Ishikawa (cell line): ENCODE measurements at regions not wholly inside any gene's neighbourhood (a gene's known extent, or its start where the extent isn't known, plus 50 kb on each side); places are given as distances from the start of the nearest gene placed in this dataset.

Source experiments
- CEBPB ChIP-seq: IDR thresholded peaks from 2 replicates; pipeline ENCODE4 v1.6.1; 2012
- CREB1 ChIP-seq: IDR thresholded peaks from 2 replicates; pipeline ENCODE4 v1.6.1; 2012; ENCODE audit warnings: low read depth
- EGR1 ChIP-seq: IDR thresholded peaks from 2 replicates; pipeline ENCODE4 v1.6.1; 2012
- EP300 ChIP-seq: IDR thresholded peaks from 2 replicates; pipeline ENCODE4 v1.6.1; 2012; ENCODE audit warnings: borderline replicate concordance
- FOXM1 ChIP-seq: IDR thresholded peaks from 2 replicates; pipeline ENCODE4 v1.6.1; 2012; ENCODE audit warnings: low read depth, borderline replicate concordance
- MAX ChIP-seq: IDR thresholded peaks from 2 replicates; pipeline ENCODE4 v1.6.1; 2012
- NFIC ChIP-seq: IDR thresholded peaks from 2 replicates; pipeline ENCODE4 v1.6.1; 2012
- TAF1 ChIP-seq: IDR thresholded peaks from 2 replicates; pipeline ENCODE4 v1.6.1; 2012; ENCODE audit warnings: low read depth, mild to moderate bottlenecking
- TCF12 ChIP-seq: IDR thresholded peaks from 2 replicates; pipeline ENCODE4 v1.6.1; 2012; ENCODE audit warnings: low read depth
- TEAD4 ChIP-seq: IDR thresholded peaks from 2 replicates; pipeline ENCODE4 v1.6.1; 2012
- USF1 ChIP-seq: IDR thresholded peaks from 2 replicates; pipeline ENCODE4 v1.6.1; 2012
- YY1 ChIP-seq: IDR thresholded peaks from 2 replicates; pipeline ENCODE4 v1.6.1; 2012; ENCODE audit warnings: low read depth
- ZBTB7A ChIP-seq: IDR thresholded peaks from 2 replicates; pipeline ENCODE4 v1.6.1; 2012; ENCODE audit warnings: low read depth
- TF ChIP-seq, protein P1 (sequence below): IDR thresholded peaks from 2 replicates; pipeline ENCODE4 v1.6.1; 2012; ENCODE audit warnings: low read depth, mild to moderate bottlenecking

- TF ChIP-seq MAX = no peak
- TF ChIP-seq, protein P1, sequence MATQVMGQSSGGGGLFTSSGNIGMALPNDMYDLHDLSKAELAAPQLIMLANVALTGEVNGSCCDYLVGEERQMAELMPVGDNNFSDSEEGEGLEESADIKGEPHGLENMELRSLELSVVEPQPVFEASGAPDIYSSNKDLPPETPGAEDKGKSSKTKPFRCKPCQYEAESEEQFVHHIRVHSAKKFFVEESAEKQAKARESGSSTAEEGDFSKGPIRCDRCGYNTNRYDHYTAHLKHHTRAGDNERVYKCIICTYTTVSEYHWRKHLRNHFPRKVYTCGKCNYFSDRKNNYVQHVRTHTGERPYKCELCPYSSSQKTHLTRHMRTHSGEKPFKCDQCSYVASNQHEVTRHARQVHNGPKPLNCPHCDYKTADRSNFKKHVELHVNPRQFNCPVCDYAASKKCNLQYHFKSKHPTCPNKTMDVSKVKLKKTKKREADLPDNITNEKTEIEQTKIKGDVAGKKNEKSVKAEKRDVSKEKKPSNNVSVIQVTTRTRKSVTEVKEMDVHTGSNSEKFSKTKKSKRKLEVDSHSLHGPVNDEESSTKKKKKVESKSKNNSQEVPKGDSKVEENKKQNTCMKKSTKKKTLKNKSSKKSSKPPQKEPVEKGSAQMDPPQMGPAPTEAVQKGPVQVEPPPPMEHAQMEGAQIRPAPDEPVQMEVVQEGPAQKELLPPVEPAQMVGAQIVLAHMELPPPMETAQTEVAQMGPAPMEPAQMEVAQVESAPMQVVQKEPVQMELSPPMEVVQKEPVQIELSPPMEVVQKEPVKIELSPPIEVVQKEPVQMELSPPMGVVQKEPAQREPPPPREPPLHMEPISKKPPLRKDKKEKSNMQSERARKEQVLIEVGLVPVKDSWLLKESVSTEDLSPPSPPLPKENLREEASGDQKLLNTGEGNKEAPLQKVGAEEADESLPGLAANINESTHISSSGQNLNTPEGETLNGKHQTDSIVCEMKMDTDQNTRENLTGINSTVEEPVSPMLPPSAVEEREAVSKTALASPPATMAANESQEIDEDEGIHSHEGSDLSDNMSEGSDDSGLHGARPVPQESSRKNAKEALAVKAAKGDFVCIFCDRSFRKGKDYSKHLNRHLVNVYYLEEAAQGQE = no peak
These were observed 423.3 kb downstream of the SPRY2 start for GRCh38 chr13:79917628-79918027.

GRCh38 chr13:79915114-79915811, 425.7 kb downstream of the SPRY2 start:
- TF ChIP-seq EGR1 = no peak

- TF ChIP-seq CEBPB (no peak), TEAD4 (no peak), TAF1 (no peak), CREB1 (no peak), NFIC (no peak), FOXM1 (no peak)
These were observed 427.6 kb downstream of the SPRY2 start for GRCh38 chr13:79913141-79913827.

GRCh38 chr13:79912403-79912802, 428.5 kb downstream of the SPRY2 start:
- TF ChIP-seq ZBTB7A (no peak), NFIC (no peak), FOXM1 (no peak), YY1 (no peak), CREB1 (no peak), TEAD4 (no peak), EP300 (no peak), MAX (no peak), CEBPB (no peak), TCF12 (no peak), EGR1 (no peak)
- TF ChIP-seq, protein P1 = no peak

GRCh38 chr13:79910875-79911540, 429.9 kb downstream of the SPRY2 start:
- TF ChIP-seq TAF1 (no peak), EGR1 (no peak), USF1 (no peak), CREB1 (no peak)
- TF ChIP-seq, protein P1 = no peak

DNA sequence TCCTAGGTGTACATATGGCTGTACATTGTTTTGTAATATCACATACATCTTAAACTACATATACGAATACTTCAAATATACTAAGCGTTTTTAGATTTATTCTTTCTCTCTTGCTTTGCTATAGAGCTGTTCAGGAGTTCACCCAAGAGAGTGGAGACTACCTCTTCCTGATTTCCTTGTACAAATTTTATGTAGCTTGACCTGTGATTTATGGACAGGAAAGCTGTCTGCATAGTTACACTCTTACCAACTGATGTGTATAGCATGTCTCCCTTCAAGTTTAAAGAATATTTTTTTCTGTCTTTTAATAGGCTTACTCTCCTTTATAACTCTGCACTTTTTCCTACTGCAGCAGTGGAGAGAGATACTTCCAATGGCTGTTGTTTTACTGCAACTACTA, 428.7 kb downstream of the NDFIP2 start:
- no peak for TF ChIP-seq TCF12
